ENCODE measurements at regions not wholly inside any gene's neighbourhood (a gene's known extent, or its start where the extent isn't known, plus 50 kb on each side); places are given as distances from the start of the nearest gene placed in this dataset.

DNA sequence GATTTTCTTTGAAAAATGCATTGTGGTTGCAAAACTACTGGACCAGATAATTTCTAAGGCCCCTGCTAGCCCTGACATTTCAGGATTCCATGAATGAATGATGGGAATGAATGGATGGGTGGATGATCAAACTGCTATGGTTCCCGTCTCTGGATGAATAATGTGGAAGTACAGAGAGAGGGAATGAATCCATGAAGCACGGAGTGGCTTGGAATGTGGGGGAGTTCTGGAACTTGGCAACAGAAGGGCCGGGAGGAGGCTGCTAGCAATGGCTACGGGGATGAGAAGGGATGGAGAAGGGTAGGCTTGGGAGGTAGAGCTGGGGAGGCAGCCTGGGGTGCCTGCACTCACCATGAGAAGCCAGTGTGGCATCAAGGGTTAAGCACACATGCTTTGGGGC lies 84.8 kb downstream of the NCR2 start:
- ChIA-PET CTCF (no interaction called here), POLR2A (ENCODE audit: unreplicated experiment) (no interaction called here)
- no peak for DNase-seq
- H3K4me2 ChIP-seq (ENCODE audit: low read length) = no peak overlapping the region
- no peaks in the 10 kb centered on the region; the same call in 1 of the 2 replicates for H3K36me3 ChIP-seq (ENCODE audit: low read depth, low read length)
- H2AFZ ChIP-seq (ENCODE audit: low read length) = no peak overlapping the region
- no peaks in the 10 kb centered on the region for H3K9me3 ChIP-seq (ENCODE audit: low read length)
- TF ChIP-seq EZH2phosphoT487 (IDR thresholded peaks at IDR 0.05; ENCODE audit: borderline replicate concordance, low read length) (no peak), EZH2 (IDR thresholded peaks at IDR 0.05; ENCODE audit: low read length, unreplicated experiment) (no peak)
- TF ChIP-seq, protein P1, sequence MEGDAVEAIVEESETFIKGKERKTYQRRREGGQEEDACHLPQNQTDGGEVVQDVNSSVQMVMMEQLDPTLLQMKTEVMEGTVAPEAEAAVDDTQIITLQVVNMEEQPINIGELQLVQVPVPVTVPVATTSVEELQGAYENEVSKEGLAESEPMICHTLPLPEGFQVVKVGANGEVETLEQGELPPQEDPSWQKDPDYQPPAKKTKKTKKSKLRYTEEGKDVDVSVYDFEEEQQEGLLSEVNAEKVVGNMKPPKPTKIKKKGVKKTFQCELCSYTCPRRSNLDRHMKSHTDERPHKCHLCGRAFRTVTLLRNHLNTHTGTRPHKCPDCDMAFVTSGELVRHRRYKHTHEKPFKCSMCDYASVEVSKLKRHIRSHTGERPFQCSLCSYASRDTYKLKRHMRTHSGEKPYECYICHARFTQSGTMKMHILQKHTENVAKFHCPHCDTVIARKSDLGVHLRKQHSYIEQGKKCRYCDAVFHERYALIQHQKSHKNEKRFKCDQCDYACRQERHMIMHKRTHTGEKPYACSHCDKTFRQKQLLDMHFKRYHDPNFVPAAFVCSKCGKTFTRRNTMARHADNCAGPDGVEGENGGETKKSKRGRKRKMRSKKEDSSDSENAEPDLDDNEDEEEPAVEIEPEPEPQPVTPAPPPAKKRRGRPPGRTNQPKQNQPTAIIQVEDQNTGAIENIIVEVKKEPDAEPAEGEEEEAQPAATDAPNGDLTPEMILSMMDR (conservative IDR thresholded peaks at IDR 0.05; ENCODE audit: low read depth, low read length) = no peak
- H3K9ac ChIP-seq (ENCODE audit: low read length) = no peak overlapping the region
- no peak for ATAC-seq
- no TSS peak for BruUV-seq (replicated peaks)
- no peaks in the 10 kb centered on the region for H3K79me2 ChIP-seq (ENCODE audit: low read length)
- intact Hi-C loops (cut with micrococcal nuclease) = no loop called here
- H3K27ac ChIP-seq (ENCODE audit: low read length) = no peak overlapping the region
- no peak overlapping the region for H3K4me3 ChIP-seq (ENCODE audit: low read length)
- H4K20me1 ChIP-seq (ENCODE audit: low read length) = no peaks in the 10 kb centered on the region
- no peaks in the 10 kb centered on the region for H3K9me2 ChIP-seq (replicated peaks; ENCODE audit: low read length)
- H3K4me1 ChIP-seq (ENCODE audit: insufficient read depth, low read length) = no peaks in the 10 kb centered on the region
- H3F3A ChIP-seq (ENCODE audit: low read length, unreplicated experiment) = no peaks in the 10 kb centered on the region
- H3K27me3 ChIP-seq (ENCODE audit: low read length) = peaks cover 66% of the 10 kb centered on the region

DNA sequence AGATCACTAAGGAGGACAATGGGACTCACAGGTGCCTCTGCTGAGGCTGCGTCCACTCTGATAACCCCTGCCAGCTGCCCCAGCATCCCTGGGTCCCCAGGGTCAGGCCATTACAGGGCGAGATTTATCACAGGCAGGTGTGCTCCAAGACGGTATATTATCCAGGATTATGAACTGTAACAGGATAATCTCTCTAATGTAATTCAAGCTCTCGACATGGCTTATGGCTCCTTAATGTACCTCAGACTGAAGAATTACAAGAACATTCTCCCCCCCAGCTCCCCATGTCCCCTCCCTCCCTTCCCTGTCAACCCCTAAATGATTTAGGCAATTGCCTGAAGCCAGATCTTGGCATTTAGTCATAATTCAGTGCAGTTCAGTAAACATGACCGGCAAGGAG lies 86.8 kb downstream of the NCR2 start:
- H3K27me3 ChIP-seq (ENCODE audit: low read length) = peaks cover 46% of the 10 kb centered on the region
- no TSS peak for BruUV-seq (replicated peaks)
- H3K4me2 ChIP-seq (ENCODE audit: low read length) = no peak overlapping the region
- no peaks in the 10 kb centered on the region for H4K20me1 ChIP-seq (ENCODE audit: low read length)
- H3K4me3 ChIP-seq (ENCODE audit: low read length) = no peak overlapping the region
- no peaks in the 10 kb centered on the region for H3K79me2 ChIP-seq (ENCODE audit: low read length)
- H3K36me3 ChIP-seq (ENCODE audit: low read depth, low read length) = no peaks in the 10 kb centered on the region; the same call in 1 of the 2 replicates
- no peaks in the 10 kb centered on the region for H3K4me1 ChIP-seq (ENCODE audit: insufficient read depth, low read length)
- intact Hi-C loops (cut with micrococcal nuclease) = no loop called here
- no peaks in the 10 kb centered on the region for H3F3A ChIP-seq (ENCODE audit: low read length, unreplicated experiment)
- ATAC-seq (no peak), DNase-seq (no peak)
- H3K9me2 ChIP-seq (replicated peaks; ENCODE audit: low read length) = no peaks in the 10 kb centered on the region
- TF ChIP-seq, protein P1 (conservative IDR thresholded peaks at IDR 0.05; ENCODE audit: low read depth, low read length) = no peak
- TF ChIP-seq EZH2phosphoT487 (IDR thresholded peaks at IDR 0.05; ENCODE audit: borderline replicate concordance, low read length) (no peak), EZH2 (IDR thresholded peaks at IDR 0.05; ENCODE audit: low read length, unreplicated experiment) (no peak)
- H2AFZ ChIP-seq (ENCODE audit: low read length) = no peak overlapping the region
- no peak overlapping the region for H3K9ac ChIP-seq (ENCODE audit: low read length)
- H3K27ac ChIP-seq (ENCODE audit: low read length) = no peak overlapping the region
- CTCF ChIA-PET = no interaction called here
- POLR2A ChIA-PET (ENCODE audit: unreplicated experiment) = no interaction called here
- H3K9me3 ChIP-seq (ENCODE audit: low read length) = no peaks in the 10 kb centered on the region

DNA sequence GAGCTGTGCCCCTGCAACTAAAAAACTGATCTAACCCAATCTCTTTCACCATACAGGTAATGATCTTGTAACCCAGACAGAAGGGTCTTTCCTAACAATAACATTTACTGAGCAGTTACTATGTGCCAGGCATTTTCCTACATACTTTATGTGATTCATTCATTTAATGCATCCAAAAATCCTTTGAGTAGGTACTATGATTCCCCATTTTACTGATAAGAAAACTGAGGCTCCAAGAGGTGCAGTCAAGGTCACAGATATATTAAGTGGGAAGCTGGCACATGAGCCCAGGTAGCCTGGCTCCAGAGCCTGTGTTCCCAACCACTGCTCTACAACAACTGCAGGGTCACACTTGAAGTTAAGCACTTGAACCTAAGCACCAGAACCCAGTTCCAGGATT lies 87.6 kb downstream of the NCR2 start:
- Histone ChIP-seq H3K4me2 (ENCODE audit: low read length) (no peak overlapping the region), H3K9ac (ENCODE audit: low read length) (no peak overlapping the region), H3K27ac (ENCODE audit: low read length) (no peak overlapping the region), H3K27me3 (ENCODE audit: low read length) (peaks cover 38% of the 10 kb centered on the region), H4K20me1 (ENCODE audit: low read length) (no peaks in the 10 kb centered on the region), H3K4me3 (ENCODE audit: low read length) (no peak overlapping the region), H3K36me3 (ENCODE audit: low read depth, low read length) (no peaks in the 10 kb centered on the region; the same call in 1 of the 2 replicates), H3F3A (ENCODE audit: low read length, unreplicated experiment) (no peaks in the 10 kb centered on the region), H3K79me2 (ENCODE audit: low read length) (no peaks in the 10 kb centered on the region), H2AFZ (ENCODE audit: low read length) (no peak overlapping the region), H3K9me3 (ENCODE audit: low read length) (no peaks in the 10 kb centered on the region), H3K4me1 (ENCODE audit: insufficient read depth, low read length) (0 out of 2 replicates have a peak, but pooled peaks cover 7% of the 10 kb centered on the region), H3K9me2 (replicated peaks; ENCODE audit: low read length) (no peaks in the 10 kb centered on the region)
- CTCF ChIA-PET = no interaction called here
- BruUV-seq (replicated peaks) = no TSS peak
- intact Hi-C loops (cut with micrococcal nuclease) = no loop called here
- POLR2A ChIA-PET (ENCODE audit: unreplicated experiment) = no interaction called here
- DNase-seq (no peak), ATAC-seq (no peak)
- TF ChIP-seq EZH2phosphoT487 (IDR thresholded peaks at IDR 0.05; ENCODE audit: borderline replicate concordance, low read length) = no peak
- no peak for TF ChIP-seq EZH2 (IDR thresholded peaks at IDR 0.05; ENCODE audit: low read length, unreplicated experiment)
- TF ChIP-seq, protein P1 (conservative IDR thresholded peaks at IDR 0.05; ENCODE audit: low read depth, low read length) = no peak

Measured in PC-3 (cell line).